H1 (cell line): ENCODE measurements at regions not wholly inside any gene's neighbourhood (a gene's known extent, or its start where the extent isn't known, plus 50 kb on each side); places are given as distances from the start of the nearest gene placed in this dataset.

ENCODE experiments used
- CHD7 ChIP-seq: fragments of 300-600 bp; sonication (generic); IDR thresholded peaks from 2 replicates; pipeline ENCODE4 v1.7.1; 2012; ENCODE audit warnings: low read length, moderate library complexity, mild to moderate bottlenecking, inconsistent platforms; ENCODE audit not compliant: insufficient replicate concordance
- E2F6 ChIP-seq: IDR thresholded peaks from 2 replicates; pipeline ENCODE4 v1.6.1; 2012; ENCODE audit warnings: inconsistent platforms
- EGR1 ChIP-seq: IDR thresholded peaks from 2 replicates; pipeline ENCODE4 v1.6.1; 2011; ENCODE audit warnings: low read depth, low read length, borderline replicate concordance
- EZH2 ChIP-seq: fragments of 200-600 bp; sonication (generic); IDR thresholded peaks from 2 replicates; pipeline ENCODE4 v1.7.1; 2012; ENCODE audit warnings: low read depth, mild to moderate bottlenecking, moderate library complexity, low read length, inconsistent platforms; ENCODE audit not compliant: severe bottlenecking
- MAX ChIP-seq: IDR thresholded peaks from 2 replicates; pipeline ENCODE4 v1.6.1; 2012; ENCODE audit warnings: inconsistent platforms
- POU5F1 ChIP-seq: IDR thresholded peaks from 2 replicates; pipeline ENCODE4 v1.6.1; 2011; ENCODE audit warnings: low read depth, mild to moderate bottlenecking, low read length, moderate library complexity
- RAD21 ChIP-seq, 2 experiments: IDR thresholded peaks in 1 of 2; conservative IDR thresholded peaks in 1 of 2; 2 replicates each; pipeline ENCODE4 v1.6.1; 2011; ENCODE audit warnings: low read depth in 2 of 2, low read length in 2 of 2, improper control_type of control experiment in 1 of 2, inconsistent platforms in 1 of 2, mild to moderate bottlenecking in 1 of 2, moderate library complexity in 1 of 2
- RBBP5 ChIP-seq: IDR thresholded peaks from 2 replicates; pipeline ENCODE4 v1.7.1; 2012; ENCODE audit warnings: low read depth, mild to moderate bottlenecking, inconsistent platforms, low read length, moderate library complexity, borderline replicate concordance
- SP4 ChIP-seq: IDR thresholded peaks from 2 replicates; pipeline ENCODE4 v1.6.1; 2012; ENCODE audit warnings: low read length, inconsistent platforms
- TAF7 ChIP-seq: optimal IDR thresholded peaks from 2 replicates; pipeline ENCODE3; 2011; ENCODE audit warnings: low read depth, mild to moderate bottlenecking, inconsistent platforms, low read length, moderate library complexity, borderline replicate concordance
- YY1 ChIP-seq: IDR thresholded peaks from 2 replicates; pipeline ENCODE4 v1.6.1; 2011; ENCODE audit warnings: low read depth, mild to moderate bottlenecking, low read length

- TF ChIP-seq CHD7 (no peak), POU5F1 (no peak), RAD21 (IDR thresholded peaks at IDR 0.05 in 1 of 2, conservative IDR thresholded peaks at IDR 0.05 in 1 of 2; ENCODE audit: low read depth in 2 of 2, low read length in 2 of 2) (no peak), RBBP5 (no peak), TAF7 (no peak), EGR1 (no peak), EZH2 (no peak), E2F6 (no peak), YY1 (no peak), MAX (no peak), SP4 (no peak)
Observed at GRCh38 chr17:79428988-79429387, 181.9 kb downstream of the RBFOX3 start (continued).
